ENCODE measurements at regions not wholly inside any gene's neighbourhood (a gene's known extent, or its start where the extent isn't known, plus 50 kb on each side); places are given as distances from the start of the nearest gene placed in this dataset.

DNA sequence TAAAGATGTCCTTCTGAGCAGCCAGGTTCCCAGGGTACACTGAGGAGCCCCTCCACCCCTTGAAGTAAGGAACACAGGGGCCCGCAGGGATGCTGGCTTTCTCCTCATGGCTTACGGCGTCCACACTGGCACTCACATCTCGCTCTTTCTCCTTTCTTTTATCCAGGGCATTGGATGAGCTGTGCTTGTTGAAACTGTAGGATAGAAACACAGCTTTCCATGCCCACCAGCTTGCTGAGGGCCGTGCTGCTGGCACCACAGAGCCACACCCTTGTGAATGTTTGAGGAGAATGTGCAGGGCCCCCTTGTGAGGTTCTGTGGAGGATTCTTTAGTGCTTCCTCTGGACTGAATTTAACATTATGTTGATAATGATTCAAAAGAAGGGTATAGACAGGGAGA is 51.7 kb upstream of the B3GAT1 start:
- Mint-ChIP-seq H3K36me3 (no peaks in the 10 kb centered on the region), H3K4me3 (no peak overlapping the region), H3K27ac (no peak overlapping the region), H3K9me3 (peaks cover 3% of the 10 kb centered on the region), H3K27me3 (peaks cover 26% of the 10 kb centered on the region), H3K4me1 (peaks cover 2% of the 10 kb centered on the region)
- ATAC-seq (ENCODE audit: low read depth), result no peak
- no peak for DNase-seq
- POLR2A ChIA-PET, result no interaction called here

All from activated naive CD8-positive, alpha-beta T cell treated with anti-CD3 and anti-CD28 coated beads, Interleukin-2, amount 10 ng/mL, durations not matched to agents 7 days and 5 days (primary cell).